DOHH2 (cell line): ENCODE measurements at regions not wholly inside any gene's neighbourhood (a gene's known extent, or its start where the extent isn't known, plus 50 kb on each side); places are given as distances from the start of the nearest gene placed in this dataset.

Experiments used
- H3F3A ChIP-seq: fragments of 200-600 bp; sonication (generic), shearing (Covaris generic); 2 replicates; pipeline ENCODE4 v1.6.0; 2016; ENCODE audit warnings: antibody characterized with exemption, mild to moderate bottlenecking; ENCODE audit not compliant: control insufficient read depth, insufficient read depth
- H3K27ac ChIP-seq: fragments of 200-600 bp; sonication (generic); 2 replicates; pipeline ENCODE4 v1.5.1; 2014; ENCODE audit warnings: low read depth, mild to moderate bottlenecking, low read length, moderate library complexity
- H3K27me3 ChIP-seq: fragments of 200-600 bp; sonication (generic); 2 replicates; pipeline ENCODE4 v1.6.1; 2014; ENCODE audit warnings: mild to moderate bottlenecking, low read length, mixed read lengths; ENCODE audit not compliant: control insufficient read depth
- H3K36me3 ChIP-seq: fragments of 200-600 bp; sonication (generic); 2 replicates; pipeline ENCODE4 v1.6.1; 2014; ENCODE audit warnings: mild to moderate bottlenecking, low read length, moderate library complexity, mixed read lengths; ENCODE audit not compliant: control insufficient read depth
- H3K4me1 ChIP-seq: fragments of 200-600 bp; sonication (generic); 2 replicates; pipeline ENCODE4 v1.6.1; 2014; ENCODE audit warnings: mild to moderate bottlenecking, low read length, mixed read lengths; ENCODE audit not compliant: control insufficient read depth
- H3K4me2 ChIP-seq: fragments of 200-600 bp; sonication (generic); 2 replicates; pipeline ENCODE4 v1.6.0; 2014; ENCODE audit warnings: mild to moderate bottlenecking, low read length, moderate library complexity
- H3K4me3 ChIP-seq: fragments of 200-600 bp; sonication (generic); 2 replicates; pipeline ENCODE4 v1.5.1; 2014; ENCODE audit warnings: mild to moderate bottlenecking, low read length, mixed read lengths
- H3K79me2 ChIP-seq: fragments of 200-600 bp; sonication (generic); 2 replicates; pipeline ENCODE4 v1.6.1; 2014; ENCODE audit warnings: mild to moderate bottlenecking, low read length, mixed read lengths; ENCODE audit not compliant: control insufficient read depth
- H3K9me2 ChIP-seq: fragments of 200-600 bp; sonication (generic); replicated peaks from 2 replicates; pipeline ENCODE4 v1.6.1; 2014; ENCODE audit warnings: mild to moderate bottlenecking, low read length, mixed read lengths; ENCODE audit not compliant: control insufficient read depth
- H3K9me3 ChIP-seq: fragments of 200-600 bp; sonication (generic); 2 replicates; pipeline ENCODE4 v1.6.1; 2014; ENCODE audit warnings: antibody characterized with exemption, low read length, mixed read lengths; ENCODE audit not compliant: control insufficient read depth, insufficient read depth
- H4K20me1 ChIP-seq: fragments of 200-600 bp; sonication (generic); 2 replicates; pipeline ENCODE4 v1.6.0; 2014; ENCODE audit warnings: low read depth, mild to moderate bottlenecking, antibody characterized with exemption, low read length, moderate library complexity; ENCODE audit not compliant: control insufficient read depth, insufficient read depth
- CTCF ChIP-seq: fragments of 200-600 bp; sonication (generic); IDR thresholded peaks from one replicate; pipeline ENCODE4 v1.5.1; 2014; ENCODE audit warnings: antibody characterized with exemption, mild to moderate bottlenecking, low read depth, low read length; ENCODE audit not compliant: poor library complexity, severe bottlenecking
- EZH2phosphoT487 ChIP-seq: fragments of 200-600 bp; sonication (generic); IDR thresholded peaks from 2 replicates; pipeline ENCODE4 v1.6.1; 2017; ENCODE audit warnings: borderline replicate concordance, mild to moderate bottlenecking, antibody characterized with exemption, low read length, moderate library complexity, mixed read lengths

DNA sequence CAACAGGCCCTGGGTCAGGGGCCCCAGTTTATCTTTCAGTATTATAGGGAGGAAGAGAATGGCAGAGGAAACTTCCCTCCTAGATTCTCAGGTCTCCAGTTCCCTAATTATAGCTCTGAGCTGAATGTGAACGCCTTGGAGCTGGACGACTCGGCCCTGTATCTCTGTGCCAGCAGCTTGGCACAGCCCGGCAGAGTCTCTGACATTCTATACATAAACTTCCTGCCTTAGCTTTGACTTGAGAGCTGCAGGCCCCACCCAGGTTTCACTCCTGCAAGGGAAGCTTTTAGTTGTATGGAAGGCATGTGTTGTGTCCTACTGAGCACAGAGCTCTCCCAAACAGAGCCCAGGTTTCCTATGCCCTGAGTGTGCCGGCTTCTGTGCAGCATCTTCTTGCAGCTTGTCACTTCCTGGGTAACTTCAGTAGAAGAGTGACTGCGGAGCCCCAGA is 205.6 kb upstream of the PRSS58 start:
- H3K4me3 ChIP-seq = no peak overlapping the region

GRCh38 chr7:142461437-142461836 is 203.6 kb upstream of the PRSS58 start:
- Histone ChIP-seq H3K27me3 (peaks cover 9% of the 10 kb centered on the region; the same call in 1 of the 2 replicates), H3K4me1 (no peaks in the 10 kb centered on the region)

More for the DNA sequence above, 205.6 kb upstream of the PRSS58 start:
- no peak overlapping the region for H3K27ac ChIP-seq
- no peaks in the 10 kb centered on the region for H3K9me2 ChIP-seq
- H3F3A ChIP-seq = no peaks in the 10 kb centered on the region
- H3K9me3 ChIP-seq = no peaks in the 10 kb centered on the region
- no peaks in the 10 kb centered on the region for H4K20me1 ChIP-seq
- peaks cover 9% of the 10 kb centered on the region; the same call in 1 of the 2 replicates for H3K27me3 ChIP-seq
- no peaks in the 10 kb centered on the region for H3K4me1 ChIP-seq
- TF ChIP-seq CTCF (no peak), EZH2phosphoT487 (no peak)
- H3K36me3 ChIP-seq = no peaks in the 10 kb centered on the region
- no peak overlapping the region for H3K4me2 ChIP-seq
- H3K79me2 ChIP-seq = no peaks in the 10 kb centered on the region

GRCh38 chr7:142460402-142461117 is 202.7 kb upstream of the PRSS58 start:
- H3K27ac ChIP-seq = no peak overlapping the region
- no peaks in the 10 kb centered on the region for H4K20me1 ChIP-seq
- H3K4me3 ChIP-seq = no peak overlapping the region
- no peaks in the 10 kb centered on the region for H3F3A ChIP-seq
- H3K9me2 ChIP-seq = no peaks in the 10 kb centered on the region
- H3K27me3 ChIP-seq = peaks cover 9% of the 10 kb centered on the region; the same call in 1 of the 2 replicates
- no peaks in the 10 kb centered on the region for H3K36me3 ChIP-seq
- no peak overlapping the region for H3K4me2 ChIP-seq
- no peaks in the 10 kb centered on the region for H3K4me1 ChIP-seq
- H3K79me2 ChIP-seq = no peaks in the 10 kb centered on the region
- H3K9me3 ChIP-seq = no peaks in the 10 kb centered on the region
- TF ChIP-seq CTCF = no peak
- no peak for TF ChIP-seq EZH2phosphoT487

More at GRCh38 chr7:142461437-142461836, 203.6 kb upstream of the PRSS58 start:
- H3K4me3 ChIP-seq = no peak overlapping the region
- H4K20me1 ChIP-seq = no peaks in the 10 kb centered on the region
- no peaks in the 10 kb centered on the region for H3K79me2 ChIP-seq
- H3K4me2 ChIP-seq = no peak overlapping the region
- TF ChIP-seq CTCF (no peak), EZH2phosphoT487 (no peak)
- no peaks in the 10 kb centered on the region for H3K9me3 ChIP-seq
- no peak overlapping the region for H3K27ac ChIP-seq
- H3K36me3 ChIP-seq = no peaks in the 10 kb centered on the region
- H3F3A ChIP-seq = no peaks in the 10 kb centered on the region
- no peaks in the 10 kb centered on the region for H3K9me2 ChIP-seq
